ENCODE measurements at regions not wholly inside any gene's neighbourhood (a gene's known extent, or its start where the extent isn't known, plus 50 kb on each side); places are given as distances from the start of the nearest gene placed in this dataset.

DNA sequence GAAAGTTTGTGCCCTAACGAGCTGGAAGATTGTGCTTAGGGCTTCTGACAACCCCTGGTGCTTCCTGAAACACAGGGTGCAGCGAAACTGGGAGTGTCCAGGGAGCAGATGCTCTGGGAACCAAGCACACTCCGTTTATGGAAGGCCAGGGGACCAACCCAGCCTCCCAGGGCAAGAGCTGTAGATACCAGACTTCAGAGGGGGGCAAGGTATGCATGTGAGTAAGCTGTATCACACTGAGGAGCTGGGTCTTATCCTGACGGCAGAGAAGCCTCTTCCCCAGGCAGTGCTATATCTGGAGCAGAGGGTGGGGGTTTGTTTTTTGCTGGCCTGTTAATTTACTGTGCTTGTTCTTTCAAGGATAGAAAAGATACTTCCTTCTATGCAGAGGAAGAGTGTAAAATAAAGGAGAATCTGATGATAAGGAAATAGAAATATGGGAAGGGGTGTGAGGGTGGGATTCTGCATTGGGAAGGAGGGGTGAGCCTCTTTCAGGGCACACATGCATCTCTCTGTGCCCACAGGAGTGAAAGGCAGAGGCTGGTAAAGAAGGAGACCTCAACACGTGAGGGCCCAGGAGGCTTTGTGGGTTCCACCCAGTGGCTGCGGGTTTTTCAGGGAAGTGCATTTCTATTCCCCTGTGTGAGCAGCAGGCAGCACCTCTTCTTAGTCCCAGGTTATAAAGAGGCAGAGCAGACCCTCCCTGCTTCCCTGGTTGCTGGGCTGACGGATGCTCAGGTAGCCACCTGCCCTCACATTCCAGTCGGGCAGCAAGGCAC is 314.1 kb downstream of the TCERG1L start:
- DNase-seq (ENCODE audit: low spot score), result no peak

DNA sequence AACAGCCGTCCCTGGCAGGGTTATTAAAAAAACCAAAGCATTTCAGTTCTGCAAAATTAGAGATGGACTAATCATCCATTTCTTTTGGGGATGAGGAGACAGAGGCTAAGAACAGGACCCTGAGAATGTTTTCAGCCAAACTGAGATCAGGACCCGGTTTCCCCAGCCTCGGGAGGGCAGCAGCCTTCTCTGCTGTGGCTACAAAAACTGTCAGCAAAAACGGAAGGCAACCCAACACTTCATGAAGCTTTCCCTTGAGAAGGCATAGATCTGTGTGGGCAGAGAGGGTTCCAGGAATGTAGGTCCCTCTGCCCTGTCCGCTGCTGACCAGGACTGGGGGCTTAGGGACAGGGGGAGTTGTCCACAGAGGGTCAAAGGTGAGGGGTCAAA is 313.5 kb downstream of the TCERG1L start:
- no peak for DNase-seq (ENCODE audit: low spot score)

DNA sequence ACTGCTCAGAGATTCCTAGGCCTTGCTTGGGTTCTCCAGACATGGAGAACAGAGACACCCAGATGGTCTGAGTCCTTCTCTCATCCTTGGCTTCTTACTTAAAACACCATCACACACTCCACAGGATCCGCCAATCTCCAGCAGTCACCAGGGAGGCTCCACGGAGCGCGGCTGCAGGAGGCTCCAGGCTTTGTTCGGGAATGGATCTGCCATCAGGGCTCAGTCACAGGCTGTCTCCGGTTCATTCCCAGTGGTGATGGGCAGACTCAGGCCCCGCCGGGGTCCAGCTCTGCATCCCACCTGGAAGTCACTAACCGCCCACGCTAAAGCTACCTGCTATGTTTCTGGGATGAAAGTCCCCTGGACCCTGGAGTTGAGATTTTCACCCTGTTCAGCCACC is 312.9 kb downstream of the TCERG1L start:
- DNase-seq (ENCODE audit: low spot score), result no peak

DNA sequence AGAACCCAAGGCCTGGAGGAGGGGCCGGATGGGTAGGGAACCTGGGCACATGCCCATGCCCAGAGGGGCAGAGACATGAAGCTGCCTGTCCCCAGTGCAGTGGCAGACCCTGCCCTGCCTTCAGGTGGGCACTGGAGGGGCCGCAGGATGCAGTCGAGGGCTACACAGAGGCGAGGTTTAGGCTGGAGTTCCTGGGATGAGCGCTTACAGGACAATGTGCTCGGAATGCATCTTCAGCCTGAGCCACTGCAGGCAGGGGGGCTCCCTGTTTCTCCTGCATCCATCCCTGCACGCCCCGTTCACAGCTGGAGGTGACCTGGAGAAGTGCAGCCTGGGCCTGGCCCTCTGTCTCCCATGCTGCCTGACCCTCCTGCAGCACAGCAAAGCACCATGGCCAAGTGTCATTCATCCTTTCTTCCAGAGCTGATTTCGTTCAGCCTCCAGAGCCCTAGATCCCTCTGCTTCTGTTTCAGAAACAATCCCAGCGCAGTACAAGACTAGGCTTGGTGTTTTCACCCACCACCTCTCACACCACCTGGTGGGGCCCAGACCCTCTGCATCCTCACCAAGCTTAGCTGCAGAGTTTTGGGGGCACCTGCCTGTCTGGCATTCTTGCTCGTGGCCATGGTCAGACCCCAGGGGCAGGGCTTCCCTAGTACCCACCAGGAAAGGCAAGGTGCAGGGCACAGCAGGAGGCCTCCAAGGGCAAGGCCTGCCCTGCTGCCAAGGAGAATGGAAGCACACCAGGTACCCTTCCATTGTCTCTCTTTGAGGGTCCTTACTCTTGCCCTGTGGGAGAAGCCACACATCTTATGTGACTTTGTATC is 311.9 kb downstream of the TCERG1L start:
- no peak for DNase-seq (ENCODE audit: low spot score)

DNA sequence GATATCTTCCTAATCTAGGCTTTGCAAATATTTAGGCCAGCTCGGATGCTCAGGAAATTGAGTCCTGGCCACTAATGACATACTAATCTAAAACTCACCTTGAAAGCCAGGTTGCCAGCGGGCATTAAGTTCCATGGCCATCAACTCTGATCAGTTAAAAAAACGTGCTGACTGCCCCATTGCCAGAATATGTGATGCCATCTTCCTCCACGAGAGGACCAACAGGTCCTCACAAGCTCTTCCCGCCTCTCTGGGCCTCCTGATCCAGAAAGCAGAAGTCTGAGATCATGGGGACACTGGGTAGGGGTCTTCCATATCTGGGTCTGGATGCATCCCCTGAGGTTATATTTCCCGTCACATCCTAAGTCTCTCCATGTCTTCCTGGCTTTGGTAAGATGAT is 311.3 kb downstream of the TCERG1L start:
- DNase-seq (ENCODE audit: low spot score), result no peak

DNA sequence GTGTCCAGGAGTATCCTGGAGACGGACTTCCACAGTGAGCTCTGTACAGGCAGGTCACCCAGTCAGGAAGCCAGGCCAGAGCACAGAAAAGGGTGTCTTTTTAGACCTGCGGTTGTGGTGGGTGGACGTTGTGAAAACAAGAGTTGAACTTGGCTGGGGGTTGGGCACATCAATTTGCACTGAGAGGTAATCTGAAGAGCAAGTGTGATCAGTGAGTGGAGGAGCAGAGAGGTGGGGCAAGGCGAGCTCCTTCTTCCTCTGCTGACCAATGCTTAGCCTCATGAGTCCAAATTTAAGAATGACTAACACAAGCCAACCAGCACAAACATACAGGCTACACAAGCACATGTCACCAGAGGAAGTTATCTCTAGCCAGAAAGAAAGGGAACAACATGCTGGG is 310.8 kb downstream of the TCERG1L start:
- no peak for DNase-seq (ENCODE audit: low spot score)

DNA sequence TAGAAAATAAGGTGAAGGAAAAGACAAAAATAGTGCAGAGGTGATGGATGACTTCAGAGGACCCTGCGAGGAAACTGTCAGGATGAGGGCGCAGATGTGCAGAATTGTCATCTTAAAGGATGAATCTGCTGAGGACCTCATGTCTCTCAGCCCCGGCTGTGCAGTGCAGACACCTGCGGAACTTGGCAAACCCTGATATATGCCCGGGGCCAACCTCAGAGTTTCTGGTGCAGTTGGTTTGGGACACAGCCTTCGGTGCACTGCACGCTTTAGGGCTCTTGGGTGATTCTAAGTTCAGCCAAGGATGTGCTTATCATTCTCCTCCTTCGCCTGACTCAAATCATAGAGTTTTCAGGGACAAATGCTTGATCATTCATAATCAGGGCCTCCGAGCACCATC is 310.1 kb downstream of the TCERG1L start:
- no peak for DNase-seq (ENCODE audit: low spot score)

DNA sequence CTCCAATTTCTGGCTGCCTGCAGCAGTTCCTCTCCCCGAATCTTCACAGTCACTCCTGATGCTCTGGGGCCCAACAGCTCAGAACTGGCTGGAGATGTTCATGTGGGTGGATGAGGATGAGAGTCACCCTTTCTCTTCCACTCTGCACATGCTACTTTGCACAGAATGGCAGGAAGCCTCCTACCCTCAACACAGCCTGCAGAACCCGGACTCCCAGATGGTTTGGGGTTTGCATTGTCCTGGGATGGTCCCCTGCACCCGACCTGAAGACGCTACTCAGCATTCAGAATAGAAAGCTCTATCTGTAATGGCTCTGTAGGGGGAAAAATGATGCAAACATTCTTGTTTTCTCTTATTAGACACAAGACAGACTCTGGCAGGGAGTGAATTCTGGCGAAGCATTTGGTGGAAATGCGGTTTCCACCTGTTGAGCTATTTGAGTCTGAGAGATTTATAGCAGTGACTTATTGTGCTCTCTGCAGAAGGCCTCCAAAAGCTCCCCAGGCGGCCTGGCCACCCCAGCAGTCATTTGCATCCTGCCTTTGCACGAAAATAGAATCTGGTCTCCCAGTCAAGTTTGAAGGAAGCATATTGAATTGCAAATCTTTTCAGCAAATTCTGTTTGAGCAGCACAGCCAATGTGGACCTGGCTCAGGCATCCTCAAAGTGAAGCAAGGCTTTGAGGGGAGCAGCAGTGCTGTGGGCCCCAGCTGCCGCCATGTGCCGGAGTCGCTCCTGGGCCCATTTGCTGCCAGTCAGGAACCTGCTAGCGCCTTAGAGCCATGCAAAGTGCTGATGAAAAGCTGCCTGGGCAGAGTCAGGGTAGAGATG is 309.3 kb downstream of the TCERG1L start:
- no peak for DNase-seq (ENCODE audit: low spot score)

DNA sequence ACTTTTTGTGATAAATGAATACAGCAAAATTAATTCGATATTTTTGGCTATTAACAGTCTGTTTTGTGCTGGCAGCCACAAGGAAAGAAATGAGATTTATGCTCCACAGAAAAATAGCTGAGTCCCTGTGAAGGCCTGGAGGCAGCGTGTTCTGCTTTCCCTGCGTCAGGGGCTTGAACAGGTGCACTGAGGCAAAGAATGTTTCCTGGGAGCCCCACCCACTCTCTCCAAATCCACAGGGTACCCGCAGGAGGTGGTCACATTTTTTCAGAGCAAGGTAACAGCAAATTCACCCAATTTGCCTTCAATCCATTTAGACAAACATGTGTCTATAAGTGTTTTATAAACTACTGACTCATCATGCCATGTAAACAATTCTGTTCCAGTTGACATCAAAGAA is 308.1 kb downstream of the TCERG1L start:
- DNase-seq (ENCODE audit: low spot score), result no peak

DNA sequence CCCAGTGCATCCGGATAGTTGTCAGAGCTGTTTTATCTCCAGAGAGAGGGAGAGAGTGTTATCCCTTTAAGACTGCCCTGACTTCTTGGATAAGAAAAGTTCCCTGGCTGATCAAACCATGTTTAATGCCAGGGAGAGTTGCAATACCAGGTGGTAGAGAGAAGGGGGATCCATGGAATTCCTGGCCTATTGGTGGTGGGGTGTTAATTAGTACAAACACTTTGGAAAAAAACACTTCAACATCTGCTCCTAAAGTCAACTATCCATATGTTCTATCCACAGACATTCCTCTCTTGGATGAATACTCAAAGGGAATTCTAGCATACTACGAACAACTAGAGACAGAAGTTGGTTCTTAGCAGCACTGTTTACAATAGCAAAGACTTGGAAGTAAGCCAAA is 307.2 kb downstream of the TCERG1L start:
- no peak for DNase-seq (ENCODE audit: low spot score)

DNA sequence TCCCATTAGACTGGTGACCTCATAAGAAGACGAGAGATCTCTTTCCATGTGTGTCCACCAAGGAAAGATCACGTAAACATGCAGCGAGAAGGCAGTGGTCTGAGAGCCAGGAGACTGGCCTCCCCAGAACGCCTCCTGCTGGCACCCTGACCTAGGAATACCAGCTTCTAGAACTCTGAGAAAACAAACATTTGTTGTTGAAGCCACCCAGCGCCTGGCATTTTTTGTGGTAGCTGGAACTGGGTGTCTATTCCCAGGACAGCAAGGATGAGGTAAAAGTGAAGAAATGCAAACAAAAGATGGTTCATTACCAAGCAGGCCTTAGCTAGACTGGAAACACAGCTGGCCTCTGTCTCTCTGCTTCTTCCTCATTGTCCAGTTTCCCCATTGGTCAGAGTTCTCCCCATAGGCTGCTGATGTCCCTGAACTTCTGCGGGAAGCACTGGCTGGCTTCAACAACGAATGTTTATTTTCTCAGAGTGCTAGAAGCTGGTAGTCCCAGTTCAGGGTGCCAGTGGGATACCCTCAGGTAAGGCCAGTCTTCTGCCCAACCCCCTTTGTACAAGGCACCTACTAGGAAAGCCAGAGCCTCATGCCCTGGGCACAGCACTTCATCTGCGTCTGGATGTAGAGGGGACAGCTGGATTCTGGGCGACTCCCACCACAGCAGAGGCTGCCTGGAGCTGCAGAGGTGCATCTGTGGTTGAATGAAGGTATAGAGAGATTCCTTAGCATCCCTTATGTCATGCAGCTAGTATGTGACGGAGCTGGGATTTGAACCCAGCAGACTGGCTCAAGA is 304.9 kb downstream of the TCERG1L start:
- DNase-seq (ENCODE audit: low spot score), result no peak

DNA sequence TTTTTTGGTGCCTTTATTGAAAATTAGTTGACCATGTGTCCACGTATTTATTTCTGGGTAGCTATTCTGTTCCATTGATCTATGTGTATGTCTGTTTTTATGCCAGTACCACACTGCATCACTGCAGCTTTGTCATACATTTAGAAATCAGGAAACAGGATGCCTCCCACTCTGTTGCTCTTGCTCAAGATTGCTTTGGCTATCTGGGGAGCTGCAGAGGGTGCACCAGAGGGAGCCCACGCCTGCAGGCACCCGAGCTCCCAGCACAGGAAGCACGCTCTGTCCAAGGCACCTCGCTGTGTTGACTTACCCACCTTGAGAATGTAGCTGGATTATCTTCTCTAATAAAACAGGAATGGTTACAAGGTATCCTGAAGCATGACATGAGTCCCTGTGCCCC is 301.7 kb downstream of the TCERG1L start:
- DNase-seq (ENCODE audit: low spot score), result no peak

DNA sequence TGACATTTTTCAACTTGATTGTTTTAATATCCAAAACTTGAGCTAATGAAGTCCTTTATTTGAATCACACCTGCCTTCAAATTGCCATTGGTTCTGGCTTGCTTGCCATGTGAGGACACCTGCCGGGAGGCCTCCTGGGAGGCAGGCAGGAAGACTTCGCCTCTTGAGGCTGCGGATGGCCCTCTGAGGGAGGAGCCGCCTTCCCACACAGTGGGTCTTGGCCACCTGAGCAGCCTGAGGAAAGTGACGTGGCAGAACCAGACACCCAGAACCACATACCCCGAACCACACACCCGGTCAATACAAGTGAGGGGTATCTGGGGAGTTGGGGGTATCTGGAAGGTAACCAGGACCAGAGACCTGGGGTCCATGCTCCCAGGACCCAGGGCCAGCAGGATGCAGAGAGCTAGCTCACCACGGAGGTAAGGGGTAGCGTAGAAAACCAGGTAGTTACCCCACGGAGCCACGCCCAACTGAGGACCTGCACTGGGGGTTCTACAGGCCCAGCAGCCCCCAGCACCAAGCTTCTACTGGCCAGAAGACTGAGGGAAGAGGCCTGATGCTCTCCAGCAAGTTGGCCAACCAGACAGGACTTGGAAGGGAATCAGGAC is 300.5 kb downstream of the TCERG1L start:
- DNase-seq (ENCODE audit: low spot score), result no peak

DNA sequence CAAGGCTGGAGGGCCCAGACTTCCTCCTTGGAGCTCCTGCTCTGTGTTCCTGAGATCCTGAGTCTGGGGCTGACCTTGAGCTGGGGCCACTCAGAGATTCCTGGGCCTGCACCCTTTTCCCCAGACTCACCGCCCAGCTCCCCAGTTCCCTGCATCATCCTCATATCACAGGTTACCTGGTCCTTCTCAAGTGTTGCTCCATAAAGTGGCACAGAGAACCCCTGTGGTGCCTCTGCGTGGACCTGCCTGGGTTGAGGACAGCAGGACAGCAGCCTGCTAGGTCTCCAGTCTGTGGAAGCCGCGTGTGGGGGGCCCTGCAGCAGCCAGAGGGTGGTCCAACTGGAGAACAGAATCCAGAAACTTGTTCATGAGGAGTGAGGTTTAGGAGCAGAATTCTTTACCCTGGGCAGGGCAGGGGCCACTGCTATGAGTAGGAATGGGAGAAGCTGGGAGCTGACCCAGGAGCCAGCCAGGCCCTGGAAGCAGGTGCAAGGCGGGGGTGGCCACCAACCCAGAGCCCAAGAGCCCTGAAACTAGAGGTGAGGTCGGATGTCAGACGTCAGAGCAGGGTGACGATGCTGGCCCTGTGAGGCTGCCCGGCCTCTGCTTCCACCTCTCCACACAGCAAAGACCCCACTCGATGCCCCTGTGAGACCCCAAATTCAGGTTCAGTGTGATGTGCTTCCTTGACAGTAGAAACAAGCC is 299.4 kb downstream of the TCERG1L start:
- DNase-seq (ENCODE audit: low spot score), result no peak

DNA sequence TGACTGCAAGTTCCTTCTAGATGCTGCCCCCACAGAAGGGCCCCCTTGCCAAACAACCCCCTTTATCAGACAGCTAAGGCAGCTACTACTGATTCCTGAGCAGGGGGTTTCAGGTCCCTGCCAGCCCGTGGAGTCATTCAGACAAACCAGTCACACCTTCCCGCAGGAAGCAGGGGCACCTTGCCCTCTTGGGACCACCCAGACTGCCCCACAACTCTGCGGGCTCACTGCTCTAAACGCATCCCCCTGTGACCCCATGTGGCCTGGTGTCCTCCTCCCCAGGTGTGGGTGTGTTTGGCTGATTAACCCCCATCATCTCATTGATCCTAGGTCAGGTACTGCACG is 298.9 kb downstream of the TCERG1L start:
- DNase-seq (ENCODE audit: low spot score), result no peak

DNA sequence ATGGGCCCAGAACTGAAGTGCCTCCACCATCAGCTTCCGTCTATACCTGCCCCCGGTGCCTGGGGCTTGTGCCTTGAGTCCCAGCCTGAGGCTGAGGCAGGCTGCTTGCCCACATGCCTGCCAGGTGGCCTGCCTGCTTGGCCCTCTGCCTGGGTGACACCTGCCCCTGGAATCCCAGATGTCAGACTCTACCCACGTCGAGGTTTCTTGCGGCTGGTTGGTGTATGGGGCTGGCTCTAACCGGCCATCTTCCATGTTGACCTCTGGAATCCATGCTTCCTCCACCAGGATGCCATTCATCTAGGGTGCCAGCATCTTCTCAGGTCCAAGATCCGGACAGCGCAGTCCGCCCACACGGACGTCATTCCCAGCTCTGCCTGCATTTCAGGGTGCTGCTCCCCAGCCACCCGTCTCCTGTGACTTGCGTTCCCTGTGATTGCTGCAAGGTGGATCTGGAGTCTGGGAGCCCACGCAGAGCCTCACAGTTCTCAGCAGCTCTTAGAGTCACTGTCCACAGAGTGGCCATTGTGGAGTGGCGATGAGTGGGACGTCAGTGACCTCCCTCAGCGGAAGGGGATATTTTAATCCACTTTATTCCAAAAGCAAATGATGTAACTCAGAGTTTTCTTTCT is 298.1 kb downstream of the TCERG1L start:
- no peak for DNase-seq (ENCODE audit: low spot score)

DNA sequence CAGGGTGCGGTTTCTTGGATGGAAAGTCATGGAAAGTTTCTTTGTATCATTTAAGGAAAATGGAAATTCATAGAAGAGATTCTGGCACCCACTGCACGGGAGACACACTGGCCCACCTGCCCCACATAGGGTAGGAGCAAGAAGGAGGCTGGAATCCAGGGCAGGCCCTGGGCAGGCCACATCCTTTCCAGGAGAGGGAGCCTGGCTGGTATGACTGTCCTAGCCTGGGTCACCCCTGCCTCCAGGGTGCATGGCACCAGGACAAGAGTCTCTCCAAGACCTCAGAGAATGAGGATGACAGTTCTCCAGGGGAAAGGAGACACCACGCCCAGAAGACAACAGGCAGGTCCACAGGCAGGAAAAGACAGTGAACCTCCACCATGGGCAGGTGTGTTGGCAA is 297.2 kb downstream of the TCERG1L start:
- DNase-seq (ENCODE audit: low spot score), result no peak

DNA sequence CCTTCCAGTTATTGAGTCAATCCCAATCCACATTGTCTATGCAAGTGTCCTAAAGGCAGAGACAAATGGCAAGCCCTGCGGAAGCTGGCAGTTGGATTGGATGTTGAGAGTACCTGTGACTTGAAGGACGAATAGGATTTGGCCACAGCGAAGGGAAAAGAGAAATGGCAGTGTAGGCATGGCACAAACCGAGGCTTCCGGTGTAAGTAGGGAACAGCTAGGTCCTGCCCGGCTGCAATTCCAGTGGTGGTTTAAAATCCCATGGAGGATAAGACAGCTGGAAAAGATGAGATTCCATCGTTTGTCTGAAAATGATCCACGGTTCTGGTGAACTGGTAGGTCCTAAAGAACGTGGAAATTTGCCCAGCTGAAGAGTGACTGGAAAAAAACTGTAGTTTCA is 296.2 kb downstream of the TCERG1L start:
- DNase-seq (ENCODE audit: low spot score), result no peak

DNA sequence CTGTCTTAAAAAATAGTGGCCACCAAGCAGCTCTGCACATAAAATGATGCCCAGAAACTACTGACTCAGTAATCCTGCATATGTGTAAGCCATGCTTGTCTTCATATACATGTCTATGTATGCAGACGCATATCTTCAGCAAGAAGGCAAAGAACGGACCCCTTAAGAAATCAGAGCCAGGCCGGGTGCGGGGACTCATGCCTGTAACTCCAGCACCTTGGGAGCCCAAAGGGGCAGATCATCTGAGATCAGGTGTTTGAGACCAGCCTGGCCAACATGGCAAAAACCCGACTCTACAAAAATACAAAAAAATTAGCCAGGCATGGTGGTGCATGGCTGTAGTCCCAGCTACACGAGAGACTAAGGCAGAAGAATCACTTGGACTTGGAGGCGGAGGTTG is 295.0 kb downstream of the TCERG1L start:
- DNase-seq (ENCODE audit: low spot score), result no peak

Data from H4 (cell line).